ENCODE measurements at regions not wholly inside any gene's neighbourhood (a gene's known extent, or its start where the extent isn't known, plus 50 kb on each side); places are given as distances from the start of the nearest gene placed in this dataset.
"Not testable (repeated sequence)": the region's sequence is repeated elsewhere in the genome, so short reads cannot be mapped to it uniquely, and the experiment has no call there.

DNA sequence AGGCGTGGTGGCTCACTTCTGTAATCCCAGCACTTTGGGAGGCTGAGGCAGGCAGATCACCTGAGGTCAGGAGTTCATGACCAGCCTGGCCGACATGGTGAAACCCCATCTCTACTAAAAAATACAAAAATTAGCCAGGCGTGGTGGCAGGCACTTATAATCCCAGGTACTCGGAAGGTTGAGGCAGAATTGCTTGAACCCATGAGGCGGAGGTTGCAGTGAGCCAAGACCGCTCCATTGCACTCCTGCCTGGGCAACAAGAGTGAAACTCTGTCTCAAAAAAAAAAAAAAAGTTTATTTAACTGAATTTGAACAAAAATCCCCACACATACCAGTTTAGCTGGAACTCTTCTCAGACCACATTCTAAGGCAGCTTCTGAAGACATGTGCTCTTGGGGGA lies 51.8 kb upstream of the HABP2 start:
- not testable (repeated sequence) for DNase-seq
